GM12878 (cell line): ENCODE measurements at regions not wholly inside any gene's neighbourhood (a gene's known extent, or its start where the extent isn't known, plus 50 kb on each side); places are given as distances from the start of the nearest gene placed in this dataset.

Source experiments
- ATAC-seq: fragments of 200-7000 bp; cut with Tn5 transposase; 3 replicates; pipeline ENCODE4 v1.9.1; 2020; ENCODE audit warnings: mild to moderate bottlenecking, moderate library complexity
- BruUV-seq: library from RNA; stranded (reverse); fragments of 400-500 nt; replicated peaks from 2 replicates; lab custom pipeline; 2021; lab: Mats Ljungman, UMichigan
- CTCF ChIA-PET: fragments of 300-600 bp; sonication (Branson Sonifier 250); formaldehyde crosslinking; extraction: SDS; loops from one replicate; lab custom pipeline; 2021; ENCODE audit warnings: inconsistent platforms; lab: Yijun Ruan, JAX
- POLR2A ChIA-PET: fragments of 350-600 bp; formaldehyde crosslinking; extraction: SDS; loops from one replicate; lab custom pipeline; 2021; ENCODE audit warnings: inconsistent platforms; lab: Charles Lee
- RAD21 ChIA-PET: fragments of 300-600 bp; sonication (Branson Sonifier 250); formaldehyde crosslinking; loops from one replicate; lab custom pipeline; 2023; ENCODE audit warnings: antibody characterized with exemption; ENCODE audit not compliant: unreplicated experiment; lab: Charles Lee
- SMC1A ChIA-PET: fragments of 300-600 bp; sonication (Branson Sonifier 250); formaldehyde crosslinking; loops from one replicate; lab custom pipeline; 2023; ENCODE audit not compliant: unreplicated experiment, uncharacterized antibody; lab: Charles Lee
- DNase-seq: peaks from one replicate; pipeline ENCODE4 v3.0.0-alpha.2; 2011; ENCODE audit warnings: low read depth, low spot score
- FAIRE-seq: peaks from 3 replicates; lab custom pipeline; 2011; peaks lifted over from hg19 to GRCh38; lab: Jason Lieb, UNC
- H2AFZ ChIP-seq: 2 replicates; pipeline ENCODE4 v1.6.0; 2011; ENCODE audit warnings: low read depth, low read length, control low read depth; ENCODE audit not compliant: control insufficient read depth
- H3K27ac ChIP-seq: 2 replicates; pipeline ENCODE4 v1.5.1; 2011; ENCODE audit warnings: control low read depth; ENCODE audit not compliant: control insufficient read depth, insufficient read depth
- H3K27me3 ChIP-seq, 2 experiments: replicated peaks in 1 of 2; 2 replicates each; pipeline versions ENCODE4 v1.6.0 to v1.6.1; 2011; ENCODE audit warnings: low read length in 1 of 2; ENCODE audit not compliant: control insufficient read depth in 2 of 2, insufficient read depth in 2 of 2
- H3K36me3 ChIP-seq, 2 experiments: 2 replicates each; pipeline ENCODE4 v1.5.1; 2011; ENCODE audit warnings: low read length in 1 of 2; ENCODE audit not compliant: control insufficient read depth in 2 of 2, insufficient read depth in 2 of 2
- H3K4me1 ChIP-seq: 2 replicates; pipeline ENCODE4 v1.6.1; 2011; ENCODE audit warnings: mild to moderate bottlenecking, low read length, moderate library complexity, mixed read lengths; ENCODE audit not compliant: control insufficient read depth, insufficient read depth
- H3K4me2 ChIP-seq: 2 replicates; pipeline ENCODE4 v1.6.0; 2011; ENCODE audit warnings: control low read depth; ENCODE audit not compliant: control insufficient read depth, insufficient read depth
- H3K4me3 ChIP-seq: fragments of 200-600 bp; sonication (generic); 2 replicates; pipeline ENCODE4 v1.5.1; 2016
- H3K79me2 ChIP-seq: 2 replicates; pipeline ENCODE4 v1.6.0; 2011; ENCODE audit warnings: low read length; ENCODE audit not compliant: control insufficient read depth, insufficient read depth
- H3K9ac ChIP-seq: 2 replicates; pipeline ENCODE4 v1.8.0; 2011; ENCODE audit warnings: low read length, control low read depth, mixed read lengths; ENCODE audit not compliant: control insufficient read depth, insufficient read depth
- H3K9me3 ChIP-seq: replicated peaks from 3 replicates; pipeline ENCODE4 v1.5.1; 2011; ENCODE audit warnings: mild to moderate bottlenecking, low read length; ENCODE audit not compliant: control insufficient read depth, insufficient read depth
- H4K20me1 ChIP-seq: 2 replicates; pipeline ENCODE4 v1.6.0; 2011; ENCODE audit not compliant: control insufficient read depth, insufficient read depth
- ATF7 ChIP-seq: fragments of 450-650 bp; IDR thresholded peaks from 2 replicates; pipeline ENCODE4 v1.6.1; 2016; ENCODE audit warnings: low read depth, mild to moderate bottlenecking
- BCLAF1 ChIP-seq: fragments of 450-650 bp; IDR thresholded peaks from 2 replicates; pipeline ENCODE4 v1.6.1; 2017; ENCODE audit warnings: antibody characterized with exemption, mild to moderate bottlenecking, moderate library complexity
- BRCA1 ChIP-seq: IDR thresholded peaks from 2 replicates; pipeline ENCODE4 v1.6.1; 2011; ENCODE audit warnings: low read depth, low read length, improper control_type of control experiment
- PAX8 ChIP-seq: fragments of 450-650 bp; IDR thresholded peaks from 2 replicates; pipeline ENCODE4 v1.6.1; 2017; ENCODE audit warnings: mild to moderate bottlenecking, moderate library complexity
- PBX3 ChIP-seq: IDR thresholded peaks from 2 replicates; pipeline ENCODE4 v1.6.1; 2011; ENCODE audit warnings: mild to moderate bottlenecking, low read depth, low read length, moderate library complexity; ENCODE audit not compliant: insufficient replicate concordance
- RAD21 ChIP-seq: IDR thresholded peaks from 2 replicates; pipeline ENCODE4 v1.6.1; 2011; ENCODE audit warnings: mild to moderate bottlenecking, low read depth, low read length, moderate library complexity; ENCODE audit not compliant: insufficient read depth
- RUNX3 ChIP-seq: IDR thresholded peaks from 2 replicates; pipeline ENCODE4 v1.6.1; 2012; ENCODE audit warnings: low read length, inconsistent platforms
- SPI1 ChIP-seq: IDR thresholded peaks from 2 replicates; pipeline ENCODE4 v1.6.1; 2011; ENCODE audit warnings: low read depth, mild to moderate bottlenecking, low read length, moderate library complexity, borderline replicate concordance; ENCODE audit not compliant: insufficient read depth
- USF1 ChIP-seq: IDR thresholded peaks from 2 replicates; pipeline ENCODE4 v1.6.1; 2011; ENCODE audit warnings: borderline replicate concordance, low read depth, mild to moderate bottlenecking, moderate library complexity, mixed read lengths, low read length; ENCODE audit not compliant: insufficient read depth; ENCODE audit errors: extremely low read length
- ZBTB4 ChIP-seq: fragments of 450-650 bp; formaldehyde crosslinking; IDR thresholded peaks from 2 replicates; pipeline ENCODE4 v1.4.0; 2022; ENCODE audit warnings: mild to moderate bottlenecking, moderate library complexity
- ZNF207 ChIP-seq: fragments of 450-650 bp; IDR thresholded peaks from 2 replicates; pipeline ENCODE4 v1.6.1; 2014; ENCODE audit warnings: antibody characterized with exemption, mild to moderate bottlenecking, borderline replicate concordance
- WGBS: methylation state at CpG from one replicate; pipeline ENCODE4 v1.1.6; 2016; ENCODE audit warnings: low lambda C conversion rate; ENCODE audit not compliant: insufficient replicate concordance, insufficient coverage; ENCODE audit errors: missing lambda C conversion rate; 5-methylcytosine and 5-hydroxymethylcytosine counted together
- in situ Hi-C: fragments of 300-500 bp; cut with MboI; formaldehyde crosslinking; loops from 9 replicates; pipeline ENCODE4 v1.14.3; 2018; ENCODE audit warnings: mixed read lengths
- intact Hi-C: fragments of 100-400 bp; cut with micrococcal nuclease; formaldehyde crosslinking; loops from one replicate; pipeline ENCODE4 v1.14.2; 2022; ENCODE audit not compliant: unreplicated experiment

GRCh38 chr9:8158574-8158973 is 359.0 kb upstream of the DMAC1 start (continued):
- TF ChIP-seq SPI1 (no peak), ZNF207 (no peak), RUNX3 (no peak)

GRCh38 chr9:8157683-8158324 is 358.2 kb upstream of the DMAC1 start:
- intact Hi-C loops: no loop called here
- Histone ChIP-seq H3K27me3 (no peaks in the 10 kb centered on the region), H3K4me1 (no peaks in the 10 kb centered on the region), H3K9me3 (no peaks in the 10 kb centered on the region), H3K36me3 (no peaks in the 10 kb centered on the region), H3K27ac (no peak overlapping the region), H3K9ac (no peak overlapping the region), H2AFZ (no peak overlapping the region), H3K4me2 (no peak overlapping the region), H4K20me1 (no peaks in the 10 kb centered on the region), H3K79me2 (no peaks in the 10 kb centered on the region), H3K4me3 (no peak overlapping the region)
- ChIA-PET RAD21 (no interaction called here), POLR2A (no interaction called here), SMC1A (interaction anchor here (0.6 kb wide), 1 partner anchor 480 kb away, joined by 4 read pairs; no protein-coding TSS in a partner anchor), CTCF (interaction anchor here (0.6 kb wide), 1 partner anchor 1543 kb away, joined by 5 read pairs; no protein-coding TSS in a partner anchor)
- BruUV-seq: no TSS peak
- WGBS: 11% methylated on average over 3 of the region's 3 CpGs
- ATAC-seq: no peak
- FAIRE-seq: no peak
- DNase-seq: no peak
- in situ Hi-C loops: no loop called here
- TF ChIP-seq ZBTB4 (no peak), USF1 (no peak), PAX8 (no peak), BRCA1 (no peak), BCLAF1 (no peak), PBX3 (no peak), ATF7 (no peak), RAD21 (no peak)
